GM06990 (cell line): ENCODE measurements at regions not wholly inside any gene's neighbourhood (a gene's known extent, or its start where the extent isn't known, plus 50 kb on each side); places are given as distances from the start of the nearest gene placed in this dataset.

Source experiments
- DNase-seq: peaks from one replicate; pipeline ENCODE4 v3.0.0-alpha.2; 2011; ENCODE audit not compliant: insufficient read length; ENCODE audit errors: extremely low read depth
- H3K27me3 ChIP-seq: replicated peaks from 2 replicates; pipeline ENCODE4 v1.6.0; 2011; ENCODE audit warnings: low read length; ENCODE audit not compliant: control insufficient read depth, insufficient read depth
- H3K36me3 ChIP-seq: 2 replicates; pipeline ENCODE4 v1.5.1; 2011; ENCODE audit warnings: low read length; ENCODE audit not compliant: control insufficient read depth, insufficient read depth
- H3K4me3 ChIP-seq: replicated peaks from 2 replicates; pipeline ENCODE4 v1.5.1; 2011; ENCODE audit warnings: low read depth, mild to moderate bottlenecking, control low read depth, low read length
- CTCF ChIP-seq: IDR thresholded peaks from 2 replicates; pipeline ENCODE4 v1.5.1; 2011; ENCODE audit warnings: low read length, control low read depth, mild to moderate bottlenecking, inconsistent platforms; ENCODE audit not compliant: insufficient read depth, poor library complexity, severe bottlenecking

GRCh38 chr10:64316833-64317232 lies 795.6 kb downstream of the REEP3 start:
- no peaks in the 10 kb centered on the region for H3K36me3 ChIP-seq
- TF ChIP-seq CTCF = no peak
- DNase-seq = no peak
- no peaks in the 10 kb centered on the region; the same call in 1 of the 2 replicates for H3K27me3 ChIP-seq
- no peak overlapping the region for H3K4me3 ChIP-seq

GRCh38 chr10:64320448-64320847 lies 799.2 kb downstream of the REEP3 start:
- Histone ChIP-seq H3K36me3 (no peaks in the 10 kb centered on the region), H3K4me3 (no peak overlapping the region), H3K27me3 (no peaks in the 10 kb centered on the region; the same call in 1 of the 2 replicates)
- no peak for TF ChIP-seq CTCF
- DNase-seq = no peak

GRCh38 chr10:64329510-64329909 lies 808.3 kb downstream of the REEP3 start:
- Histone ChIP-seq H3K27me3 (no peaks in the 10 kb centered on the region), H3K36me3 (no peaks in the 10 kb centered on the region), H3K4me3 (no peak overlapping the region)
- no peak for TF ChIP-seq CTCF
- DNase-seq = no peak

GRCh38 chr10:64332551-64332950 lies 811.4 kb downstream of the REEP3 start:
- DNase-seq = no peak
- Histone ChIP-seq H3K36me3 (no peaks in the 10 kb centered on the region), H3K27me3 (no peaks in the 10 kb centered on the region), H3K4me3 (no peak overlapping the region)
- TF ChIP-seq CTCF = no peak

DNA sequence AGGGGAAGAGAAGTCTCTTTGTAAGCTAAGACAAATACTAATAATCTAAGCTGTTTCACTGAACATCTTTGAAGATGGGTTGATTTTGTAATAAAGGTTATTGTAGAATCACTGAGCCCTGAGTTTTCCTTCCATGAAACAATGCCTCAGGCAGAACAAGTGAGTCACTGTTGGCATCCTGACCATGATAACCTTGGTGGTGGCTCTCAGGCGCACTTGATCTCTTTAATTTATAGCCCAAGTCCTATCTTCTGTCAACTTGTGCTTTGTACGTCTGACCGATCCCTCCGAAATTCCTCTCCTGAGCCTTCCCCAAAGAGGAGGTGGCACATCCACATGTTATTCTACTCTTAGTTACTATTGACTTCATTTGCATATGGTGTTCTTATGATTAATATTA lies 812.9 kb downstream of the REEP3 start:
- H3K4me3 ChIP-seq = no peak overlapping the region
- no peak for DNase-seq
- H3K36me3 ChIP-seq = no peaks in the 10 kb centered on the region
- no peaks in the 10 kb centered on the region for H3K27me3 ChIP-seq
- no peak for TF ChIP-seq CTCF

DNA sequence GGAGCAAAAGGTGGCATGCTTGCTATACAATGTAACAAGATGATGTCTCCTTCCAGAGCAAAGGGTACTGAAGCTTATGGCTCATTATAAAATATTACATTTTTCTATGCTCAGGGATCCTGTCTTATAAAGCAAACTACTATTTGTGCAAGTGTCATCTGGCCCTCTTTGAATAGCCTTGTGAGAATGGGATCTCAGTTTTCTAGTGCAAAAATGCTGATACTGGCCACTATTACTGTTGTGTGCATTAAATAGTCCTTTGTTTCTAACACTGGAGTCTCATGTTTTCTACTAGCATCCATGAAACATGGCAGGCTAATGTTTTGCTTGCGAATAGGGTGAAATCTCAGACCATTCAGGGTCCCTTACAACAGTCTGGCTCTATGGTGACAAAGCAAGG lies 823.0 kb downstream of the REEP3 start:
- no peak for TF ChIP-seq CTCF
- no peaks in the 10 kb centered on the region for H3K27me3 ChIP-seq
- no peak for DNase-seq

More for the DNA sequence above, 823.0 kb downstream of the REEP3 start:
- Histone ChIP-seq H3K4me3 (no peak overlapping the region), H3K36me3 (no peaks in the 10 kb centered on the region)
